Stromal cell of bone marrow (primary cell): ENCODE measurements at regions not wholly inside any gene's neighbourhood (a gene's known extent, or its start where the extent isn't known, plus 50 kb on each side); places are given as distances from the start of the nearest gene placed in this dataset.

Experiments
- DNase-seq: peaks from one replicate; pipeline ENCODE4 v3.0.0-alpha.2; 2012; ENCODE audit warnings: low read depth

DNA sequence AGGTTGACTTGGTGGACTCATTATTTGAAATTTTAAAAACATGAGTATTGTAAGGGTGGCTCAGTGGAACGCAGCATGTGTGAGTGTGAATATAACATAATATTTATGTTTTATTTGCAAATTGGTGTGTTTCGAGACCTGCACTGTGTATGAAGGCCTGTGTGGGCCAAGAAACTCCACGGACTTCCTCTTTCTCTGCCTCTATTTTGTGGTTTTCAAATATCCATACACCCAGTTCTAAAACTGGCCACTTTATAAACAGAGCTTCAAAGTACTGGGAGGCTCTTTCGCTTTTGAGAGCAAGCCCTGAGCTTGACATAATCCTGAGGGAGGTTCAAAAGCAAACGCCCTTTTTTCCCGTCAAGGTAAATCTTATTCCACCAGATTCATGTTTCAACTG, 187.7 kb downstream of the GPAT3 start:
- DNase-seq = no peak

DNA sequence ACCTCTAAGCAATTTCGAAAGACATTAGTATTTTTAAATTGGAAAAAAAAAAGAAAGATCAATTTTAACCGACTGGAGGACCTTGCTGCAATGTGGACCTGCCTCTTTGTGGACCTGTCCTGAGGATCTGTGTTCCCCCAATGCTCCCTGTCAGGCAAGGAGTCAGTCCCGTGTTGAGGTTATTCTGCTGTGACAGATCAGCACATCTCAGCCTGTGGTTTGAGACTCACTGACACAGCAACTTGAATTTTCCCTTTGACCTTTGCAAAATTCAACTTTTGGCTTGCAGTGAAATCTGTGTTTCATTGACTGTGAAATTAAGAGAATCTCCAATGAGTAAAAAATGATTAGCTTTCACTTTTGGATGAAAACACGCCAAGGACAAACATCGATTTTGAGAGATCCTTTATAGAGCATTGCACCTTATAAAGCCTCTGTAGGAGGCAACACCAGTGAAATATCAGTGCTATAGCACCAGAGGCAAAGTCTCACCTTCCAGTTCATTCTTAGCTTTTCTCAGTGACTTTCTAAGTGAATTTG, 186.9 kb downstream of the GPAT3 start:
- no peak for DNase-seq

DNA sequence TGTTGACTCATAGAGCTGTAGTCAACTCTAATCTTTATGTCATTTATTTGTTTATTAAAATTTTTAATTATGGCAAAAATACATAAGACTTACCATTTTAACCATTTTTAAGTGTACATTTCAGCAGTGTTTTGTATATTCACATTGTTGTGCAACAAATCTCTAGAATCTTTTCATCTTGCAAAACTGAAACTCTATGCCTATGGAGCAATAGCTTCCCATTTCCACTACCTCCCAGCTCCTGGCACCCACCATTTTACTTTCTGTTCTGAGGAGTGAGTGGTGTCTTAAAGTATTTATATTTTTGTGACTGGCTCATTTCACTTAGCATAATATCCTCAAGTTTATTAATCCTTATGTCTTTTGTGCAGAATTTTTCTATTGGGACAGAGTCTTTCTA, 181.0 kb downstream of the GPAT3 start:
- DNase-seq = peak; percentile 15

DNA sequence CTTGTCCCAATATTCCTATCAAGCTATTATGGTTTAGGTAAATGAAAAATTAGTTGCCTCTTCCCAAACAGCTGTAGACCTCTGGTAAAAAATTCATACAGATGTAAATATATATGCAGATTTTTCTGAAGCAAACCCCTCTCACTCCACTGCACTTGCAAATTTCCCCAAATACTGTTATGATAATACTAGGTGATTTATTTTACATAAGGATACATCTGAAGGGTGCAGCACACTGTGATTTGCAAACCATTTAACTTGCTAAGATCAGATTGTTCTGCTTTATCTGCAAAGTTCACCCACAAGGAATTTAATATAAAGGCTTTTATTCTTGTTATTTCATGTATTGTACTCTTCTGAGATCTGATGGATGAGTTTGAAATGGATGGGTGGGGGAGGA, 177.0 kb downstream of the GPAT3 start:
- DNase-seq = no peak

DNA sequence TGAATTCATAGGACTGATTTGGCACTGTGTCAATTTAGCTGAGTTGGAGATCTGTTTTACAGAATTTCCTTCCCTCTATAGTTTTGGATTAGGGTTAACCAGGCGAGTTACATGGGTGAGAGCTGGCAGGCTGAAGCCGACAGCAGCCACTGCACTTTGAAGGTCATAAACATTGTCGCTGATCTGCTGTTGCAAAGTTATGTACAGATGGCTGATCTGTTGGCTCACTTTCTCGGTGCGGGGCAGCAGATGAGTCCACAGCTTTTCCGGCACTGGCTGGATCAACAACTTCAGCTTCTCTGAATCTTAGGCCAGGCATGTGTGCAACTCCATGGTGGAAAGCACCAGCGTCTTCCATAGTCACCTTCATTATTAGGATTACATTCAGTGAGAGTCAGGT, 173.7 kb downstream of the GPAT3 start:
- DNase-seq = no peak

DNA sequence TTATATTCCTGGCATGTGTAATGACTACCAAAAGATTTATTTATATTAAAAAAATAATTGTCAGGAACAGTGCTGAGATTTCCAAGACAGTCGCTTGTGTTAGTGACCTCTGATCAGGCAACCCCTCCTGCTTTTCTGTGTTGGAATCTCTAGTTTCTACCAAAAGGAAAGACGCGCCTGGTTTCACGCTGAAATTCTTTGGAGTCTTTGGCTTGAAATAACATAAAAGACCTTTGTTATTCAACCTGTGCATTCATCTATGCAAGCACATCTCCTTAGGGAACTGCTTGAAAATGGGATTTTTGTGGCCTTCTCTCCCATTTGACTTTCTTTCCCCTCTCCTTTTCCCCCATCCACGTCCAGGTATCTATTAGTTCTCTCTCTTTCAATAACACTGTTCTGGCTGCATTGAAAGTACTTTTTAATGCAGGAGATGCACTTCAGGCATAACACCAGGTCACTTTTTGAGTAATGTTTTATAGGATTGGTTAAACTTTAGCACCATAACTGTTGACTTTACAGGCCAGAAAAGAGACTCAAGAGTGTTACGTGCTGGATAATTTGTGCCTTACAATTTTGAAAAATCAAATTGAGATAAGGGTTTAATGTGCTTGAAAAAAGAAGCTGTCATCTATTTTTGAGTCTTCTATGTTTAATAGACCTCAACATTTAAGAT, 172.7 kb downstream of the GPAT3 start:
- DNase-seq = no peak

DNA sequence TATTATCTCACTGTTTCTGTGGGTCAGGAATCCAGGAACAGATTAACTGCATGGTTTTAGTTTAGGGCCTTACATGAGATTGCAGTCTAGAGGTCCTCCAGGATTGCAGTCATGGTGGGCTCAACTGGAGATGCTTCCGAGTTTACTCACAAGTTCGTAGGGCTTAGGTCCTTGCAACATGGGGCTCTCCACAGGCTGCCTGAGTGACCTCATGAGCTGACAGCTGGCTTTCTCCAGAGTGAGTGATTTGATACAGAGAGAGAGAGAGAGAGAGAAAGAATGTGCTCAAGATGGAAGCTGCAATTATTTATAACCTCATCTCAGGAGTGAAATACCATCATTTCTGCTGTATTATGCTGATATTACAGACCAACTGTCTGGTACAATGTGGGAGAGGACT, 168.9 kb downstream of the GPAT3 start:
- DNase-seq = no peak

DNA sequence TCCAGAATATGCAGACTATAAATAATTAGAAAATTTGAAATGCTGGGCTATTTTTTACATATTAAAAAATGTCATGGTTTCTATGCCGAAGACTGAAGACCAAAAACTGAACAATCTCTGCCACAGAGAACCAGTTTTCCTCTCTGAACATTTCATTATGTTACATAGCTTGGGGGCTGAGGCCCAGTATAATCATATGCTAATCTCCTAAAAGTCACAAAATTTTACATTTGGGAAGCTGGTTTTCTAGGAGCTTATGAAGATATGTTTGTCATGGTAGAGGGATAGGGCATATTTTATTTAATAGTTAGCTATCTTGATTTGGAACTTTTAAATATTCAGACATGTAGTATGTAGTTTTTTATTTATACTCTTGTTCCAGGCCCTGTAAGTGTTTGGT, 167.8 kb downstream of the GPAT3 start:
- DNase-seq = no peak

DNA sequence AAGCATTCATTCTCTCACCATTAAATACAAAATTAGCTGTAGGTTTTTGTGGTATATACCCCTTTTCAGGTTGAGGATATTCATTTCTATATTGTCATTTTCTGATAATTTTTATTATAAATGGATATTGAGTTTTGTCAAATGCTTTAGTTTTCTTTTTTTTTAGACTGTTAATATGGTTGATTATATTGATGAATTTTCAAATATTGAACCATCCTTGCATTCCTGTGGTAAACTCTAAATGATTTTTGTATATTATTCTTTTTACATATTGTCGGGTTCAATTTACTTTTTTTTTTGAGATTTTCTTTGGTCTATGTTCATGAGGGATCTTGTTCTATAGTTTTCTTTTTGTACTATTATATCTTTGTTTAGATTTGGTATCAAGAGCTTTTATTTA, 165.1 kb downstream of the GPAT3 start:
- no peak for DNase-seq

DNA sequence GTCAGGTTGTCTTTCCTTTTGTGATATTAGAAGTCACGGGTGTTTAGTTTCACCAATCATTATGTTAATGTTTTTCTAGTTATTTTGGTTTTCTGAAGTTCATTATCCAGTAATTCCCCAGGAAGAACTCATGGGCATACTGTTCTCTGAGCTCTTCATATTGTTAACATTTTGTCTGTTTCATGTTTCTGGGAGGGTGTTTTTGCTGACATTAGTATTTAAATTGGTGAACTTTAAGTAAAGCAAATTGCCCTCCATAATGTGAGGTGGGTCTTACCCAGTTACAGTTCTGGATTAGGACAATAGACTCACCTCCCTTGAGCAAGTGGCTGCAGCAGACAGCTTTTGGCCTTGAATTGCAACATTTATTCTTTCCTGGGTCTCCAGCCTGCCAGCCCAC, 163.4 kb downstream of the GPAT3 start:
- no peak for DNase-seq

DNA sequence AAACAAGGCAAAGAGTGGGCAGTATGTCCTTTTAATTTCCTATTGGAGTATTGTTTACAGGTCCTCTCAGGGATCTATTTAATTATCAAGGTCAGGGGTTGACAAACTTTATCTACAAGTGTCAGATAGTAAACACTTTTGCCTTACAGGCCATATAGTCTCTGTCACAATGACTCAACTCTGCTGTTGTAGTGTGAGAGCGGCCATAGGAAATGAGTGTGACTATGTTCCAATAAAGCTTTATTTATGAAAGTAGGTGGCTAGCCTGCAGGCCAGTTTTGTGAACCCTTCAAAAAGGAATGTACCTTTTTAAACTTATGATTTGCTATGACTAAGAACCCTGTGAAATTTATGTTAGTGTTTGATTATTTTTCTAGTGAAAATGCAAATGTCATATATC, 156.1 kb downstream of the GPAT3 start:
- no peak for DNase-seq

DNA sequence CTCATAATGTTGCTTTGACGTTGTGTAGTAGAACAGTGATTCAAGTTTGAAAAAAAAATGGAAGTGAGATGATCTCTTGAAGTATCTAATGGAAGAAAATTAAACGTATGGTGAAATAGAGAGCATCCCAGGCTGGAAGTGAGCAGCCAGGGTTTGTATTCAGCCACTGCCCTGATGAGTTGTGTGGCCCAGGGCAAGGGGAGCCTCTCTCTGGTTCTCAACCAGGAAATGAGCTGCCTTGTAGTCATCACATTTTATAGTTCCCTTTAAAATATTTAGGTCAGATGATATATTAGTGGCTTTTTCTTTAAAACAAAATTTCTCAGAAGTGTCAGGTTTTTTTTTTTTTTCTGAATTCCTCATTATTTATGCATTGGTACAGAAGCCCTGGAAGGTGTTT, 150.3 kb downstream of the GPAT3 start:
- peak; percentile 47 for DNase-seq

DNA sequence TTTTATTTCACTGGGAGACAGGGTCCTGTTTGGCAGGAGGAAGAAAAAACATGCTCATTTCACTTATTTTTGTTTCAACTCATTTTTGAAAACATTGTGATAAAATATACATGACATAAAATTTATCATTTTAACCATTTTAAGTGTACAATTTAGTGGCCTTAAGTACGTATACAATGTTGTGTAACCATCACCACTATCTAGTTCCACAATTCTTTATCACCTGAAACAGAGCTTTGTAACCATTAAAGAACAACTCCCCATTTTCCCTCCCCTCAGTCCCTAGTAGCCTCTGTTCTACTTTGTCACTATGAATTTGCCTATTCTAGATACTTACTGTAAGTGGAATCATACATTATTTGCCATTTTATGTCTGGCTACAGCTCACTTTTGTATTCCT, 143.8 kb downstream of the GPAT3 start:
- DNase-seq = no peak

DNA sequence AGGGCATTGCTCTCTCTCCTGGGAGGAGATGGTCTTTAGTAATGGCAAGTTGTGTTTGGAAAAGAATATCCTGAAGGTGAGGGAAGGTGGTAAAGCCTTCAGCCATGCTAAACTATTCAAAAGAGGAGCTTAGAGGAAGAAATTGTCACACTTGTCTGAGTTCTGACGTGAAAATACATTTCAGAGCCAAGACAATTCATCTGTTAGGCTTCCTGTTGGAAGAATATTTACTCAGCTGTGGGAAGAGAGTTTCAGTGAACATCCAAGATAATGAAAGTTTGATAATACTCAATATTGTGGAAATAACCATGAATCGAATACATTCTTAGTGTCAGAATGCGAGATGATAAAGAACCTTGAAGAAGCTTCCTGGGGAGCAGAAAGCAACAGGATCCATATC, 143.3 kb downstream of the GPAT3 start:
- no peak for DNase-seq

DNA sequence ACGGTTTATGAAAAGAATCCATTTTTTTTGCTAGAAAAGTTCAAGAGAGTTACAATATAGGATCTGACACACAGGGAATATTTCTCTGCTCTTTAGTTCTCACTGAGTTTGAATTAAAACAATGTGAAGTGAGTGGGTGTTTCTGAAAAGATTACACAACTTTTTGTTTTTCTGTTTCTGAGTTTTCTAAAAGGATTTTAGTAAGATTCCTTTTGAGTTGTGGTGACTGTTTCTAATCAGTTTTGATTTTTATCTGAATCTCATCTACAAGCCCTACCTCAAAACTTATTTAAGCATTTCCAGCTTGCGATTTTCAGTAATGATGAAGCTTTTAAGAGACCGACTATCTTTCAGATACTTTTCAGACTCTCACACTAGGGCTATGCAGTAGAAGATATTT, 141.7 kb downstream of the GPAT3 start:
- peak; percentile 19 for DNase-seq

DNA sequence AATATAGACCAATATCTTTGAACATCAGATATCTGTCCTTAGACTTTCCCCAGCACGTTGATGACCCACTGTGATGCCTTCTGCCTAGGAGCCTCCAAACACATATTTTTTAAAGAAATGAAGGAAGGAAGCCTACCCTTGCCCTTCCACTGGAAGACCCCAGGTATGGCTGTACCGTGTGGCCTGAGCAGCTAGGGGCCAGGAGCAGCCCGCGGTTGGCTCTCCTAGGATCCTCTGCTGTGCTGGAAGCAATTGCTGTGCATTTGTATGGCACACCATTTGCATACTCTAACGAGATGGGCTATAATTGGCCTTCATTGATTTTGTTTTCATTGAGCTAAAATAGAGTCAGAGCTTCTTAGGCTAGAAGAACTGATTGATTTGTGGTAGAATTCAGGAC, 128.8 kb downstream of the GPAT3 start:
- DNase-seq = no peak

DNA sequence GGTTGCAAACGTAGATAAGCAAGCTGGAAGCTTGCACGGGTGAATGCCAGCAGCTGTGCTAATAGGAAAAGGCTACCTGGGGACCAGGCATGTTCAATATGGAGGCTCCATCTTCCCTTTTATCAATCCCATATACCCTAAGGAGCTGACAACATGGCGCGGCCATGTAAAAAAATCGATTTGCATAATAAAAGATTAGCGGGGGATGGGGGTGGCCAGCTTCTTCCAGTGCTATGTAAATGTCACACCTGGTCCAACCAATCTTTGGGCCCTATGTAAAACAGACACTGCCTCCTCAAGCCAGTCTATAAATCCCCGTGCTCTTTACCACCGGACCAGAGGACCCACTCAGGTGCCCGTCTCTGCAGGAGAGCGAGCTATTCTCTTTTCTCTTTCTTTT, 128.2 kb downstream of the GPAT3 start:
- no peak for DNase-seq

DNA sequence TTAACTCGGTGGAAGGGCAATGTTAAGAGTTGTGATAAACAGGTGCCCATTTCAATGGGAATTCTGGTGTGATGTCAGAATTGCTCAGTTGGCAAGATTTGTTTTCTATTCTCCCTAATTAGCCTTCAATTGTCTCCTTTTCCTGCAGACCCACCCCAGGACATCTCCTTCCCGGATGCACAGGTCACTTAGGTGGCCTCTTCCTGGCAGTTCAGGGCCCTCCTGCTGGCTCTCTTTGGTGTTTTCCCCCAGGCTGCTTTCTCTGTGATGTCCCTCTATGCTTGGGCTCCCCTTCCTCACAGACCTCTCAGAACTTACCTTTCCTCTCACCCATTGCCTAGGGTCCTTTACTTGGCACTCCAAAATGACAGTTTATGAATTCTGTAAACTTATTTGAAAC, 126.3 kb downstream of the GPAT3 start:
- no peak for DNase-seq

DNA sequence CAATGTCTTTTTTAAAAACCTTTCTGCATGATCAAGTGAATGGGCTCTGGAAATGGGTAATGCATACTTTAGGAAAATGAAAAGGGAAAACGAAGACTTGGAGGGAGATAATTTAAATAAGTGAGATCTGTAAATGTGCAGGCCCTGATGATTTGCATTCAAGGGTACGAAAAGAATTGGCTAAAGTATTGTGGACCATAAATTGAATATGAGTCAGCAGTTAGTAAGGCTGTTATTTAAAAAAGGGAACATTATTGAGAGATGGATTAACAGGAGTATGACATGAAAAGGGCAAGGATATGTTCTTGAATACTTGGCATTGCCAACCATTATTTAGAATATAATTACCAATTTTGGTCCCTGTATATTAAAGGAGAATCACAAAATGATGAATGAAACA, 125.5 kb downstream of the GPAT3 start:
- DNase-seq = no peak

DNA sequence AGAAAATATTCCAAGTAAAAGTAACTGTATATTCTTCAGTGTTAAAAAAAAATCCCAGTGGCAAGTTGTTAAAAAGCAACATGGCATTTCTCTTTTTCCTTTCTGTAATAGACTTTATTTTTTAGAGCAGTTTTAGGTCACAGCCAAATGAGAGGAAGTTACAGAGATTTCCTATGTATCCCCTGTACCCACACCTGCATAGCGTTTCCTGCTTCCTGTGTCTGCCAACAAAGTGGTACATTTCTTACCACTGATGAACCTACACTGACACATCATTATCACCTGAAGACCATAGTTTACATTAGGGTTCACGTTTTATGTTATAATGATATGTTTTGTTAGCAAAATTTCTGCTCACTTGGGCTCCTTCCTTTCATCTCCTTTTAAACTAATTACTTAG, 124.7 kb downstream of the GPAT3 start:
- no peak for DNase-seq

DNA sequence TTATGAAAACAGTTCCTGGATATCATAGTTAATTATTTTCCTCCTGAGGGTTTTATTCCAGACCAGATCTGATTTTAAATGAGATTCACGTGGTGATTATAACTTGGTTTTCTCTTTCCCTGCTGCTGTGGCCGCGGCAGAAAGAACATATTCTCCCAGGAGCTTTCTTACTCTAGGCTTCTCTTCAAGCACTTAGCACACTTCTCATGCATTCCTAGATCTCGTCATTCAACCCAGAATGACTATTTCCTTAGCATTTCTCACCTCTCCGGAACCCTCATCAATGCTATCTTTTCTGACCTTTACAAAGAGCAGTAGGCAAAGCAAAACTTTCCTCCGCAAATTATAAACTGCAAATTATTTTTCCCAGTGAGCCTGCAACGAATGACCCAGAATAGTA, 122.9 kb downstream of the GPAT3 start:
- peak; percentile 26 for DNase-seq

DNA sequence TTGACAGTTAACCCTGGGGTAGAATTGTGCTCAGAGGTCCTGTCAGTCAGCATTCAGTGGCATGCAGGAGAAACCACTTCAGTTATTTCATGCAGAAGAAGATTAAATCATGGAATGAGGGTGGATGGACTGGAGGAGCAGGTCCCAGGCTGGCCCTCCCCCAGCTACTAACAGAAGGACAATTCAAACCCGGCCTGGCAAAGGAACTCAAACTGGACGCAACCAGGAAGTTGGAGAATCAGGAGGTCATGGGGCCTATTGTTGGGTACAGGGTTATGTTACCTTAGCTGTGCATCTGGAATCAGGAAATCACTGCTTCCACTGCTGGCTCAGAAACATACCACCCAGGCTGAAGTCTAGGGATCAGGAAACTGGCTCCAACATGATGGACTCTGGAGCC, 121.4 kb downstream of the GPAT3 start:
- DNase-seq = no peak
